Activated CD4-positive, alpha-beta T cell treated with anti-CD3 and anti-CD28 coated beads, Interleukin-2, amount 10 ng/mL, durations not matched to agents 24 days and 14 days (primary cell): ENCODE measurements at regions not wholly inside any gene's neighbourhood (a gene's known extent, or its start where the extent isn't known, plus 50 kb on each side); places are given as distances from the start of the nearest gene placed in this dataset.

Experiments used
- DNase-seq: peaks from one replicate; pipeline ENCODE4 v3.0.0; 2022
- H3K27ac Mint-ChIP-seq: one replicate; pipeline ENCODE4 v1.8.0; 2022; ENCODE audit warnings: mild to moderate bottlenecking, mixed read lengths
- H3K27me3 Mint-ChIP-seq: one replicate; pipeline ENCODE4 v1.8.0; 2022; ENCODE audit warnings: mixed read lengths
- H3K36me3 Mint-ChIP-seq: one replicate; pipeline ENCODE4 v1.8.0; 2022; ENCODE audit warnings: low read depth, mild to moderate bottlenecking, mixed read lengths
- H3K4me1 Mint-ChIP-seq: one replicate; pipeline ENCODE4 v1.8.0; 2021; ENCODE audit warnings: mixed read lengths
- H3K4me3 Mint-ChIP-seq: one replicate; pipeline ENCODE4 v1.8.0; 2022; ENCODE audit warnings: mild to moderate bottlenecking, moderate library complexity, mixed read lengths
- H3K9me3 Mint-ChIP-seq: one replicate; pipeline ENCODE4 v1.8.0; 2021; ENCODE audit warnings: mixed read lengths
- intact Hi-C: fragments of 100-400 bp; cut with micrococcal nuclease; formaldehyde crosslinking; loops from one replicate; pipeline ENCODE4 v1.15.1; 2023

DNA sequence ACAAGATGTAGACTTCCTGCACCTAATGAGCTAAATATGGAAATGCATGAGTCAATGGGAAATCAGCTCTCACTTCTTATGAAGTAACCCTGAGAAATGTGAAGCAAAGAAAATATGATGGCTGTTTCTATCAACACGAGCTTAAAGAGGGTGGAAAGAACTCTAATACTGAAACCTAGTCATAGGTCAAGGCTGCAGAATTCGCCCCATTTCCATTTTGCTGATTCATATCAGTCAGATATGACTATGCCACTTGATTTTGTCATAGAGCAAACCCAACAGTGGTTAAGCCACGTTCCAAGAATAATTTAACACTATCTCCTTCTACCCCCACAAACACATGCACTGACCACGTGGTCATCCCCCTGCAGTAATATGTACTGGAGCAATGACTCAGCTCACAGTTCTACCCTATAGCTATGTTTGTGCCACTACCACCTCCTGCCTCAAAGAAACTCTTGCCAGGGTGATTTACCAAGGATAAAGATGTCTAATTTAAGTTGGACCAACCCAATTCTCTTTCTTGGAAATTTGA lies 157.5 kb downstream of the TMTC3 start:
- intact Hi-C loops, result loop anchor here (1.0 to 5.0 kb wide), 10 partner anchors 57 to 1409 kb away; partner anchors contain the start of genes ATP2B1, CEP290 and TMTC3
- peaks cover 11% of the 10 kb centered on the region for H3K9me3 Mint-ChIP-seq
- peak overlapping the region; percentile 87 for H3K27ac Mint-ChIP-seq
- H3K27me3 Mint-ChIP-seq, result no peaks in the 10 kb centered on the region
- H3K36me3 Mint-ChIP-seq, result no peaks in the 10 kb centered on the region
- DNase-seq, result peak; percentile 75
- H3K4me1 Mint-ChIP-seq, result peaks cover 26% of the 10 kb centered on the region
- peak overlapping the region; percentile 52 for H3K4me3 Mint-ChIP-seq

DNA sequence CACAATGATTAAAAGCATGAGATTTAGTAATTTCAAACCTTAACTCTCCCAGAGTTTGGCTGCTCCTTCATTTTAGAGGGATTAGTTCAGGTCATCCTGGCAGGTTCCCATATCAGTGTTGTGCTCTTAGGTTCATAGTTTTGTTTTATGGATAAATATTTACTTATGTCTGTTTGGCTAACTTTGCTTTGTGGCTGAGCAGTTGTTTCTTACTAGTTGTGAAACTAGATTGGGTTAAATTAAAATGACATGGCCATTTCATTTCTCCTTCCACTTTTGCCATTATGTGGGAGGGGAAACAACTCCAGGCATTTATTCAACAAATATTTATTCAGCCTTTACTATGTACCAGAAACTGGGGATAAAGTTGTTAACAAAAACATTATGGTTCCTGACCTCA lies 158.8 kb downstream of the TMTC3 start:
- Mint-ChIP-seq H3K27me3 (no peaks in the 10 kb centered on the region), H3K27ac (peak overlapping the region; percentile 0), H3K4me1 (peaks cover 22% of the 10 kb centered on the region), H3K36me3 (no peaks in the 10 kb centered on the region), H3K4me3 (no peak overlapping the region), H3K9me3 (peaks cover 4% of the 10 kb centered on the region)
- intact Hi-C loops, result loop anchor here (5.0 kb wide), 2 partner anchors 244 to 264 kb away; a partner anchor contains a TSS
- no peak for DNase-seq

DNA sequence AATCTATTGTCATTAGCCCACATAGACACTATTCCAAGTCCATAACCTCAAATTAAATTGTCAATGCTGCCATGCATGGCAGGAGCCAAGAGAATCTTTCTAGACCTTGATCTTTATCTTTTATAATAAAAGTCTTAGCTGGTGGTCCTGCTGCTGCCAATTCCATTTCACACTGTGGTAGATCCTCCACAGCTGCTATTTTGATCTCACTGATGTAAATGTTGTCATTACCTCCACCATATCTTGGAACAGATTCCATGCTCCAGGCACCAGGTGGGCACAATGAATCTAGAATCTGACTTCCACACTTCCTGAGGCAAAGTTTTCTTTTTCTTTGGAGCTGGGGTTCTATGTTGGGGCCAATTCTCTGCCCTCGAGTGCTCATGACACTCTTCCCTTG lies 161.2 kb downstream of the TMTC3 start:
- Mint-ChIP-seq H3K27ac (no peak overlapping the region), H3K4me3 (no peak overlapping the region), H3K27me3 (no peaks in the 10 kb centered on the region), H3K36me3 (no peaks in the 10 kb centered on the region), H3K4me1 (peaks cover 19% of the 10 kb centered on the region), H3K9me3 (peaks cover 4% of the 10 kb centered on the region)
- intact Hi-C loops, result loop anchor here (5.0 kb wide), 2 partner anchors 246 to 266 kb away; a partner anchor contains a TSS
- no peak for DNase-seq

DNA sequence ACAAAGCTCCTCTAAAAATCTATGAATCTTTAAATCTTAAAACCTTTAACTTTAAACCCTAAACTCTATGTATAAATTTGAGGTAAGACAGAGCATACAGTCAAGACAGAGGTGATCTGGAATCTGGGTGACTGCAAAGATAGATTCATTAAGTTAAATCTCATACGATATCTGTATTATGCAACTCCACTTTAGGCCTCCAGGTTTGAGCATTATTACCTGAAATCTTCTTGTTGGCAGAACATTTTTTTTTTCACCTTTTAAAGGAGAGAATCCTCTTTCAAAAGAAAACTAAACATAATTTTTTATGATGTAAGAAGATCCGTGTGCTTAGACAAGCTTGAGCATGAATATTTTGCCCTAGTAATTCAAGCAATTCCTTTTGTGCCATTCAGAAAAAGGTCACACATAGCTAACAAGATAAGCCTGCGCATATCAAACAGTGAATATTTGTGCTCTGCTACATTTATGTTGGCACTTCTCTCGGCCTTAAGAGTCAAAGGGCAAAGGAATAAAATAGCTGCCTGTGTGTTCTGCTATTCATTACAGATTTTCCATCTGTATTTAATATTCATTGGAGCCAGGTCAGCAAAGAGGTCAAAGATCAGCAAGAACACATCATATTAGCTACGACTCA lies 163.3 kb downstream of the TMTC3 start:
- H3K27me3 Mint-ChIP-seq, result no peaks in the 10 kb centered on the region
- no peak overlapping the region for H3K27ac Mint-ChIP-seq
- H3K36me3 Mint-ChIP-seq, result no peaks in the 10 kb centered on the region
- H3K4me3 Mint-ChIP-seq, result no peak overlapping the region
- no peak for DNase-seq
- peaks cover 4% of the 10 kb centered on the region for H3K9me3 Mint-ChIP-seq
- intact Hi-C loops, result no loop called here
- H3K4me1 Mint-ChIP-seq, result peaks cover 4% of the 10 kb centered on the region

DNA sequence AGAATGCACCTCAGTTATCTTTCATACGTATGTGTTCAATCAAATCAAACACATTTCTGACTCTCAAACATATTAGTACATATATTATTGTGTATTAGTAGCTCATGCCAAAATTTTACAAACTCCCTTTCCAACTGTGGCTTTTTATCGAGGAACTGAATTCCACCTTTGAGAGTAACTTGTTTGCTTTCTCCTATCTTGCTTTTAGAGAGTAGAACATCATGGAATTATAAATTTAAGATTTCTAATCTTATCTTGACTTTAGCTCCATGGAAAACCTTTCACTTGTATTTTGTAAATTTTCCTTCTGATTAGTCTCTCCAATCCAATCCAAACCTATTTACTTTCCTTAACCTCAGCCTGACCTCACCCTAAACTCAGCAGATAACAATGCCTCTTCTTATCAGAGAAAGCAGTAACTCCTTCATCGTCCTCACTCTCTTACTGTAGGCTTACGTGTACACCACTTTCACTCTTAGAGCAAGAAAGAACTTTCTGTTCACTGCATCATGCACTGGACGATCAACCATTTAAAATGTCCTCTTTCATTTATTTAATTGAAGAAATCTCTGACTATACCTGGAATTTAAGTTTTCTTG lies 164.5 kb downstream of the TMTC3 start:
- no peak for DNase-seq
- Mint-ChIP-seq H3K27ac (no peak overlapping the region), H3K36me3 (no peaks in the 10 kb centered on the region), H3K27me3 (no peaks in the 10 kb centered on the region), H3K9me3 (no peaks in the 10 kb centered on the region), H3K4me3 (no peak overlapping the region), H3K4me1 (peaks cover 2% of the 10 kb centered on the region)
- intact Hi-C loops, result no loop called here

DNA sequence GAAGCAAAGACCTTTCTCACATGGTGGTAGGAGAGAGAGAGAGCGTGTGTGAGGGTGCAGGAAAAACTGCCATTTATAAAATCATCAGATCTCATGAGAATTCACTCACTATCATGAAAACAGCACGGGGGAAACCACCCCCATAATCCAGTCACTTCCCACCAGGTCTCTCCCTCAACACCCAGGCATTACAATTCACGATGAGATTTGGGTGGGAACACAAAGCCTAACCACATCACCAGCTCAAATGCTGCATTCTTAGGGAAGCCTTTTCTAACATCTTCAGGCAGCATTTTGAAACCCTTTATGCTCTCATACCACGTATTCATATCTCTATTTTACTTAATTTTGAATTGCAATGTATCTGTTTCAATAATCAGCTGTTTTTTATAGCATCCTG lies 165.9 kb downstream of the TMTC3 start:
- Mint-ChIP-seq H3K36me3 (no peaks in the 10 kb centered on the region), H3K27ac (no peak overlapping the region), H3K27me3 (no peaks in the 10 kb centered on the region), H3K4me3 (no peak overlapping the region), H3K9me3 (no peaks in the 10 kb centered on the region), H3K4me1 (peaks cover 2% of the 10 kb centered on the region)
- intact Hi-C loops, result no loop called here
- DNase-seq, result no peak

DNA sequence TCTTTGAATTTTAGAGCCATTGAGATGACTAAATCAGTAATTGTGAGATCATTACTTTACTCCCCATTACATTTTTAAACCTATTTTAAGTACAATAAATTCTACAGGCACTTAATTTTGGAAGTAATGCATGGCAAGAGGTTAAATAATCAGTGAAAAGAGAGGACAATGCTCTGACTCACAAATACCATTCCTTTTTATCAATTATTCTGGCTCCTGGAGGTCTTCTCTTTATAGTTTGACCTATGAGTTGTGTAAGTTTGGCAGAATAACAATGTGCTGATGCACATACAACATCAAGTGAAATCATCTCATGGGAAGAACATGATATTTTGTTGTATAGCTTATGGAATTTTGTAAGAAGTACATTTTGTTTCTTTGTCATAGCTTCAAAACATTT lies 166.7 kb downstream of the TMTC3 start:
- Mint-ChIP-seq H3K4me1 (peaks cover 2% of the 10 kb centered on the region), H3K9me3 (no peaks in the 10 kb centered on the region), H3K27me3 (no peaks in the 10 kb centered on the region), H3K4me3 (no peak overlapping the region), H3K36me3 (no peaks in the 10 kb centered on the region), H3K27ac (no peak overlapping the region)
- intact Hi-C loops, result no loop called here
- no peak for DNase-seq

DNA sequence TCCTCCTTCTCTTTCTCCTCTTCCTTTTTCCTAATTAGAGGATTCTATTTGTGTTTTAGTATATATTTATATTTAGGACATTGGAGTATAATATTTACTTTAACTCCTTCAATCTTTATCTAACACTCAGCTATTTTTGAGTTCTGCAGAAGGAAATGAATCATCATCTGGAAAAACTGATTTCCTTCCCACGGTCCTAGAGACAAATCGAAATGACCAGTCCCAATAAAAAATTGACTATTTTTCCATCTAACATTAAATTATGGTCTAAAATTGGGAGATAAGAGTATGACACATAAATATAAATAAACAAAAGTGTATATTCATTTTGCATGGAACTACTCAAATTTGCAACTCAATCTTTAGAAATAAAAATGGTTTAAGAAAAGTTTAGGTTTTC lies 167.4 kb downstream of the TMTC3 start:
- Mint-ChIP-seq H3K27ac (no peak overlapping the region), H3K27me3 (no peaks in the 10 kb centered on the region)

DNA sequence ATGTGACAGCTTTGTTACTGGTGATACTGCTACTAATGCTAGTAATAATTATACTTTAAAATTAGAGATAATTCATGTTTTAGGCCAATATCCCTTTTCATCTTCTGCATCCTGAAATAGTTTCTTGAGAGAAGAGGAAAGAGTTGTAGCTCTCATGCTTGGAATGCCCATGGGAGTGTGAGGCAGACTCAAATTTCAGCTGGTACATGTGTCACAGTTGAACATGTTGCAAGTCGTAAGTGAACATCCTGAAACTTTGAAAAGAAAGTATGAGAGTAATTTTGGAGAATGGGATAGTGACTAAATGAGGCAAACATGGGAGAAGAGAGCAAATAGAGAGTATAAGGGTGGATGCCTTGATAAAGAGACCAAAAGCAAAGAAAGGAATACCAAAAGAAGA lies 168.0 kb downstream of the TMTC3 start:
- H3K27ac Mint-ChIP-seq, result no peak overlapping the region
- no peak overlapping the region for H3K4me3 Mint-ChIP-seq
- H3K9me3 Mint-ChIP-seq, result no peaks in the 10 kb centered on the region
- DNase-seq, result no peak
- peaks cover 2% of the 10 kb centered on the region for H3K4me1 Mint-ChIP-seq
- no peaks in the 10 kb centered on the region for H3K27me3 Mint-ChIP-seq
- H3K36me3 Mint-ChIP-seq, result no peaks in the 10 kb centered on the region
- intact Hi-C loops, result no loop called here

More for the DNA sequence above, 167.4 kb downstream of the TMTC3 start:
- H3K36me3 Mint-ChIP-seq, result no peaks in the 10 kb centered on the region
- intact Hi-C loops, result no loop called here
- H3K4me3 Mint-ChIP-seq, result no peak overlapping the region
- H3K4me1 Mint-ChIP-seq, result peaks cover 2% of the 10 kb centered on the region
- no peak for DNase-seq
- H3K9me3 Mint-ChIP-seq, result no peaks in the 10 kb centered on the region

DNA sequence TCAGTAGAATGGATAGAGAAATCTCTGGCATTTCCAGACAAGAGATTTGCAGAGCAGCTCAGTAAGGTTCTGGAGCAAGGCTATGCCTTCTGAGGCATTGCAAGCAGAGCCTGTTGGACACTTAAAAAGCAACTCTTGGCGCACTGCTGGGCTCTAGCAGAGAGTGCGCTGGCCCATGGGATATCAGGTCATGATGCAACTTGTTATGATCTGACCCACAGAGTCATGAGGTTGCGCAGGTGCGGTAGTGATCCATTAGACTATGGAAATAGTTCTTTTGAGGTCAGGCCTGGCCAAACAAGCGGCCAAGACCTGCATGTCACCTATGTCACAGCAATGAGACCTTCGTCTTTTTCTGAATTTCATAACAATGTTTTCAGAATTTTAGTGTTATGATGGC lies 168.6 kb downstream of the TMTC3 start:
- no peaks in the 10 kb centered on the region for H3K9me3 Mint-ChIP-seq
- no peak overlapping the region for H3K4me3 Mint-ChIP-seq
- intact Hi-C loops, result no loop called here
- DNase-seq, result no peak
- peaks cover 2% of the 10 kb centered on the region for H3K4me1 Mint-ChIP-seq
- H3K27me3 Mint-ChIP-seq, result no peaks in the 10 kb centered on the region
- H3K36me3 Mint-ChIP-seq, result no peaks in the 10 kb centered on the region
- H3K27ac Mint-ChIP-seq, result no peak overlapping the region

DNA sequence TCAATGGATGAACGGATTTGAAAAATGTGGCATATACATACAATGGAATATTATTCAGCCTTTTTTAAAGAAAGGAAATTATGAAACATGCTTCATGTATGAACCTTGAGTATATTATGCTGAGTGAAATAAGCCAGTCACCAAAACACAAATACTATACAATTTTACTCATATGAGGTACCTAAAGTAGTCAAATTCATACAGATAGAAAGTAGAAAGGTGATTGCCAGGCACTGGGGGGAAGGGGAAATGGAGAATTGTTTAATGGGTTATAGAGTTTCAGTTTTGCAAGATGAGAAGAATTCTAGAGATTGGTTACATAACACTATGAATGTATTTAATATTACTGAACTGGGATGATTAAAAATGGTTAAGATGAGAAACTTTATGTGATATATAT lies 171.4 kb downstream of the TMTC3 start:
- no peaks in the 10 kb centered on the region for H3K4me1 Mint-ChIP-seq

DNA sequence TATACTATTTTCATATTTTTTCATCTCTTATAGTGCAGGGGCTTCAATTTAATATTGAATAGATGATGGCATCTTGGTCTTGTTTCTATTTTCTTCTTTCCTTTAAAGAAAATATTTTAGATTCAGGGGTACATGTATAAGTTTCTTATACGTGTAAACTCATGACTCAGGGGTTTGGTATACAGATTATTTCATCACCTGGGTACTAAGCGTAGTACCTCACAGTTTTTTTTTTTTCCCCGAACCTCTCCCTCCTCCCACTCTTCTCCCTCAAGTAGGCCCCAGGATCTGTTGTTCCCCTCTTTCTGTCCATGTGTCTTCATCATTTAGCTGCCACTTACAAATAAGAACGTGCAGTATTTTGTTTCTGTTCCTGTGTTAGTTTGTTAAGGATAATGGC lies 172.6 kb downstream of the TMTC3 start:
- no peaks in the 10 kb centered on the region for H3K27me3 Mint-ChIP-seq
- no peak for DNase-seq
- no peaks in the 10 kb centered on the region for H3K4me1 Mint-ChIP-seq
- no peak overlapping the region for H3K27ac Mint-ChIP-seq
- H3K9me3 Mint-ChIP-seq, result no peaks in the 10 kb centered on the region
- intact Hi-C loops, result no loop called here
- no peaks in the 10 kb centered on the region for H3K36me3 Mint-ChIP-seq
- no peak overlapping the region for H3K4me3 Mint-ChIP-seq

More for the DNA sequence above, 171.4 kb downstream of the TMTC3 start:
- Mint-ChIP-seq H3K36me3 (no peaks in the 10 kb centered on the region), H3K9me3 (no peaks in the 10 kb centered on the region), H3K27ac (no peak overlapping the region), H3K27me3 (no peaks in the 10 kb centered on the region), H3K4me3 (no peak overlapping the region)
- no peak for DNase-seq
- intact Hi-C loops, result no loop called here

DNA sequence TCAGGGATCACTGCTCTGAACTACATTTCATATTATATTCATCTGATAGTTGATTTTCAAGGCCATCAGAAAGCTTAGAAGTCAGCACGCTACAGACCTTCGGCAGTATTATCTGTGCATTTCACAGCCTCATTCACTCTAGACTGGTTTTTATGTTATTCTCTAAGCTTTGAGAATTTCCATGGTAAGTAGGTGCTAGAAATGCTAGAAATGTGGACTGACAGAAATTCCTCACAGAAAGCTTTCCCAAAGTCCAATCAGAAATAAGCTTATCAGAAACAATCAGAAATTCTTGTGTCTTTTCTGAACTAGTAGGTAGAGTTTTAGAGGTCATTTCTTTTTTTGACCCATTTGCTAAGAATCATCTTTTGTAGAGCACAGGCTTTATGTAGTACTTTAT lies 176.6 kb downstream of the TMTC3 start:
- Mint-ChIP-seq H3K27ac (no peak overlapping the region), H3K9me3 (no peaks in the 10 kb centered on the region), H3K4me1 (no peaks in the 10 kb centered on the region), H3K4me3 (no peak overlapping the region), H3K27me3 (no peaks in the 10 kb centered on the region), H3K36me3 (no peaks in the 10 kb centered on the region)
- DNase-seq, result no peak
- intact Hi-C loops, result no loop called here

DNA sequence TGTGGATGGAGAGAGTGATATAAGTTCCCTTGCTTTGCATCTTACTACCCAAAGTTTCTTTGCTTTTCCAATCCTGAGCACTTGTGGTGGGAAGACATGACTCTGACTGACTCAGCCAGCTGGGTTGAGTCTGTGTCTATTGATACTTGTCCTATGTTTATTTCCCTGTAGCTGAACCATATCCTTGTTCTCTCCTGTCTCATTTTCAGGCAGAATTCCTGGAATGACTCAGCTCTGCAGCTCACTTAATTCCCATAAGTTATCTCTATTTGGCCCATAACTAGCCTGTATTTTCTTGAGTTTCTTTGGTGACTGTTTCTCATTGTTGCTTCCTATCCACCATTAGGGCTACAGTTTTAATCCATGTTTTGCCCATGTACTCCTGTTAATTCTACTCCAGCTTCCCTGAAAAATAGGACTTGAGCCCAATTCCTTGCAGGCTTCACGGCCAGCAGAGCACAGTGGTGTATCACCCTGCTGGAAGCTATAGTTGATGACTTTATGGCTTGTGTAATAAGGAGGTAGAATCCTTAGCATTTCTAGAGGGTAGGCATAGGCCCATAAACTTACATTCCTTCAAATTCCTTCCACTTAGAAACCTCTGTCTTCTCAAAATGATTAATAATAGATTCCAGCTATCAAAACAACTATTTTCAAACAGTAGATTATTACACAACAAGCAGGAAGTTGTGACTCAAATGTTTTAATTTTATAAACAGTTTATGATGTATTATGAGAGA lies 183.1 kb downstream of the TMTC3 start:
- H3K36me3 Mint-ChIP-seq, result no peaks in the 10 kb centered on the region
- peaks cover 2% of the 10 kb centered on the region for H3K27me3 Mint-ChIP-seq
- H3K4me3 Mint-ChIP-seq, result no peak overlapping the region
- no peak overlapping the region for H3K27ac Mint-ChIP-seq
- no peaks in the 10 kb centered on the region for H3K9me3 Mint-ChIP-seq
- DNase-seq, result no peak
- no peaks in the 10 kb centered on the region for H3K4me1 Mint-ChIP-seq
- intact Hi-C loops, result no loop called here
